Ovary (tissue), 7 donors: ENCODE measurements at regions not wholly inside any gene's neighbourhood (a gene's known extent, or its start where the extent isn't known, plus 50 kb on each side); places are given as distances from the start of the nearest gene placed in this dataset.

Experiments used
- DNase-seq, 5 donors: peaks; one replicate each; pipeline ENCODE4 v3.0.0-alpha.2; 2019 to 2020
- H3K27ac ChIP-seq, 2 donors: fragments of 200-600 bp; one replicate each; pipeline versions ENCODE4 v1.5.1 to v1.8.0; 2019 to 2022
- H3K27me3 ChIP-seq: fragments of 200-600 bp; one replicate; pipeline ENCODE4 v1.8.0; 2022
- H3K36me3 ChIP-seq: fragments of 200-600 bp; sonication (generic); one replicate; pipeline ENCODE4 v1.5.1; 2019
- H3K4me1 ChIP-seq: one replicate; pipeline ENCODE4 v1.8.1; 2013; ENCODE audit warnings: mild to moderate bottlenecking, moderate library complexity; ENCODE audit not compliant: insufficient read depth
- H3K4me3 ChIP-seq: fragments of 200-600 bp; sonication (generic); one replicate; pipeline ENCODE4 v1.5.1; 2017
- H3K9me3 ChIP-seq, 2 donors: fragments of 200-600 bp in 1 of 2; sonication (generic) in 1 of 2; one replicate each; pipeline versions ENCODE4 v1.5.1 to v1.8.1; 2013 to 2019; ENCODE audit warnings: mild to moderate bottlenecking in 1 of 2, moderate library complexity in 1 of 2
- EP300 ChIP-seq: sonication (generic); formaldehyde crosslinking; IDR thresholded peaks from one replicate; pipeline ENCODE4 v1.6.1; 2017; ENCODE audit warnings: antibody characterized with exemption
- POLR2A ChIP-seq: fragments of 450-650 bp; IDR thresholded peaks from one replicate; pipeline ENCODE4 v1.6.1; 2017; ENCODE audit warnings: antibody characterized with exemption, mild to moderate bottlenecking, moderate library complexity
- WGBS, 3 donors: extraction: QIAGEN DNeasy Blood & Tissue Kit in 1 of 3; methylation state at CpG; one replicate each; pipeline versions ENCODE4 v1.1.5 to v1.1.7; 2013 to 2017; 5-methylcytosine and 5-hydroxymethylcytosine counted together
- intact Hi-C, 4 donors: fragments of 100-400 bp; cut with DNase I; formaldehyde crosslinking; loops; one replicate each; pipeline versions ENCODE4 v1.11.0 to v1.15.1; 2022 to 2023
- TF ChIP-seq, protein P1 (sequence below), 3 donors: fragments of 450-650 bp in 2 of 3; fragments of 200-600 bp in 1 of 3; IDR thresholded peaks; one replicate each; pipeline versions ENCODE4 v1.5.1 to v1.8.0; 2016 to 2022; ENCODE audit warnings: antibody characterized with exemption in 3 of 3, mild to moderate bottlenecking in 1 of 3
- donor health status: DM: no; HTN: no; CAD: no; lungs with moderate emphysema.
- donor health status: DM: no; HTN: no; CAD: no.
- donor health status: Bipolar disorder and iron deficiency.
- donor health status: DM: no; HTN: no; CAD: no.
- donor health status: DM: yes; HTN: yes; CAD: no.

- H3K4me1 ChIP-seq: no peaks in the 10 kb centered on the region
- no peak overlapping the region for H3K4me3 ChIP-seq
- H3K9me3 ChIP-seq: no peaks in the 10 kb centered on the region
- H3K36me3 ChIP-seq: no peaks in the 10 kb centered on the region
- no peaks in the 10 kb centered on the region for H3K27me3 ChIP-seq
- WGBS, 3 donors: 83 to 87% (median 87%) methylated on average over 3 of the region's 3 CpGs
- H3K27ac ChIP-seq: no peak overlapping the region
- TF ChIP-seq, protein P1, sequence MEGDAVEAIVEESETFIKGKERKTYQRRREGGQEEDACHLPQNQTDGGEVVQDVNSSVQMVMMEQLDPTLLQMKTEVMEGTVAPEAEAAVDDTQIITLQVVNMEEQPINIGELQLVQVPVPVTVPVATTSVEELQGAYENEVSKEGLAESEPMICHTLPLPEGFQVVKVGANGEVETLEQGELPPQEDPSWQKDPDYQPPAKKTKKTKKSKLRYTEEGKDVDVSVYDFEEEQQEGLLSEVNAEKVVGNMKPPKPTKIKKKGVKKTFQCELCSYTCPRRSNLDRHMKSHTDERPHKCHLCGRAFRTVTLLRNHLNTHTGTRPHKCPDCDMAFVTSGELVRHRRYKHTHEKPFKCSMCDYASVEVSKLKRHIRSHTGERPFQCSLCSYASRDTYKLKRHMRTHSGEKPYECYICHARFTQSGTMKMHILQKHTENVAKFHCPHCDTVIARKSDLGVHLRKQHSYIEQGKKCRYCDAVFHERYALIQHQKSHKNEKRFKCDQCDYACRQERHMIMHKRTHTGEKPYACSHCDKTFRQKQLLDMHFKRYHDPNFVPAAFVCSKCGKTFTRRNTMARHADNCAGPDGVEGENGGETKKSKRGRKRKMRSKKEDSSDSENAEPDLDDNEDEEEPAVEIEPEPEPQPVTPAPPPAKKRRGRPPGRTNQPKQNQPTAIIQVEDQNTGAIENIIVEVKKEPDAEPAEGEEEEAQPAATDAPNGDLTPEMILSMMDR (IDR thresholded peaks at IDR 0.05): no peak
- TF ChIP-seq POLR2A: no peak
- TF ChIP-seq EP300: no peak
- intact Hi-C loops: no loop called here
- no peak for DNase-seq
These were observed 177.3 kb downstream of the TRIM33 start for GRCh38 chr1:114333690-114334089.

- no peak for TF ChIP-seq EP300
- TF ChIP-seq, protein P1 (IDR thresholded peaks at IDR 0.05): no peak
- TF ChIP-seq POLR2A: no peak
These were observed 178.3 kb upstream of the SYT6 start for GRCh38 chr1:114331936-114332335.

DNA sequence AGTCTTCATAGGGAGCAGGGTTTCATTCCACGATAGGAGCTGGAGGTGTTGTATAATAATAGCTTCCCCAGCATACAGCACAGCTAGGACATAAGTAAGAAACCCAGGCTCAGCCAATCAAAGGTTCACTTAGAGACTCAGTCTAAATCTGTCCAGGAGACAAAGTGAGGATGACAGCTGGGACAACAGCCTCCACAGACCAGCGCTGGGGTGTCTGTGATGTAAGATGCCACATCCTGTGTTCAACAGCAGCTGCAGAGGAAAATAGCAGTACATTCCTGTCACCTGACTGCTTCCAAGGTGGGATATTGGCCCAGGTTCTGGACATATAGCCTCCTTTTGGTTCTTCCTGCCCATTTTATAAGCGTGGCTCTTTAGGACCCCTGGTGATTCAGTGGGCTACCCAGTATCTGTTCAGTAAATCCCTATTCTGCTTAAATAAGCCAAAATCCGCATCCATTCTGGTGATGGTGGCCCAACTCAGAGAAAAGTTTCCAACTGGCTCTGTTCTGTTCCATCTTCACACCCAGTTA, 176.8 kb upstream of the SYT6 start:
- Histone ChIP-seq H3K36me3 (no peaks in the 10 kb centered on the region), H3K4me3 (no peak overlapping the region), H3K4me1 (no peaks in the 10 kb centered on the region), H3K27ac (no peak overlapping the region), H3K9me3 (no peaks in the 10 kb centered on the region), H3K27me3 (no peaks in the 10 kb centered on the region)
- TF ChIP-seq POLR2A (no peak), EP300 (no peak)
- TF ChIP-seq, protein P1 (IDR thresholded peaks at IDR 0.05): no peak
- 85 to 91% (median 86%) methylated on average over 4 of the region's 4 CpGs for WGBS, 3 donors
- intact Hi-C loops: no loop called here
- DNase-seq: no peak

More at GRCh38 chr1:114331936-114332335, 178.3 kb upstream of the SYT6 start:
- H3K4me1 ChIP-seq: no peaks in the 10 kb centered on the region
- no peak overlapping the region for H3K27ac ChIP-seq
- H3K27me3 ChIP-seq: no peaks in the 10 kb centered on the region
- intact Hi-C loops: no loop called here
- no peaks in the 10 kb centered on the region for H3K36me3 ChIP-seq
- no peak overlapping the region for H3K4me3 ChIP-seq
- no peaks in the 10 kb centered on the region for H3K9me3 ChIP-seq
- no peak for DNase-seq

- Histone ChIP-seq H3K27me3 (no peaks in the 10 kb centered on the region), H3K36me3 (no peaks in the 10 kb centered on the region), H3K4me1 (no peaks in the 10 kb centered on the region), H3K27ac (no peak overlapping the region), H3K9me3 (no peaks in the 10 kb centered on the region), H3K4me3 (no peak overlapping the region)
- no peak for DNase-seq
- TF ChIP-seq, protein P1 (IDR thresholded peaks at IDR 0.05): no peak
- no peak for TF ChIP-seq EP300
- TF ChIP-seq POLR2A: no peak
- intact Hi-C loops: no loop called here
- 81 to 89% (median 84%) methylated on average over 7 of the region's 7 CpGs for WGBS, 3 donors
These were observed 174.8 kb upstream of the SYT6 start for GRCh38 chr1:114328361-114328904.
